Smooth muscle cell (in vitro differentiated cells): ENCODE measurements at regions not wholly inside any gene's neighbourhood (a gene's known extent, or its start where the extent isn't known, plus 50 kb on each side); places are given as distances from the start of the nearest gene placed in this dataset.

Experiments used
- DNase-seq: peaks from one replicate; lab custom pipeline; 2025; ENCODE audit not compliant: unreplicated experiment; lab: John Stamatoyannopoulos, UW
- H2AFZ ChIP-seq: fragments of 200-600 bp; sonication (generic); 2 replicates; pipeline ENCODE4 v1.6.0; 2016; ENCODE audit warnings: antibody characterized with exemption, low read depth, mild to moderate bottlenecking
- H3F3A ChIP-seq: fragments of 200-600 bp; sonication (generic); 2 replicates; pipeline ENCODE4 v1.6.0; 2017; ENCODE audit warnings: antibody characterized with exemption, low read depth
- H3K27ac ChIP-seq: fragments of 200-600 bp; sonication (generic); 2 replicates; pipeline ENCODE4 v1.5.1; 2016; ENCODE audit warnings: low read depth, mild to moderate bottlenecking
- H3K27me3 ChIP-seq: fragments of 200-600 bp; sonication (generic); 2 replicates; pipeline ENCODE4 v1.6.1; 2016; ENCODE audit warnings: low read depth, mild to moderate bottlenecking
- H3K36me3 ChIP-seq: fragments of 200-600 bp; sonication (generic); 2 replicates; pipeline ENCODE4 v1.5.1; 2016; ENCODE audit warnings: low read depth
- H3K4me1 ChIP-seq: fragments of 200-600 bp; sonication (generic); 2 replicates; pipeline ENCODE4 v1.5.1; 2016; ENCODE audit warnings: low read depth
- H3K4me2 ChIP-seq: fragments of 200-600 bp; sonication (generic); 2 replicates; pipeline ENCODE4 v1.6.0; 2016; ENCODE audit warnings: mild to moderate bottlenecking
- H3K4me3 ChIP-seq: fragments of 200-600 bp; sonication (generic); 2 replicates; pipeline ENCODE4 v1.5.1; 2016; ENCODE audit warnings: mild to moderate bottlenecking
- H3K79me2 ChIP-seq: fragments of 200-600 bp; sonication (generic); 2 replicates; pipeline ENCODE4 v1.6.0; 2016; ENCODE audit warnings: low read depth, mild to moderate bottlenecking
- H3K9ac ChIP-seq: fragments of 200-600 bp; sonication (generic); 2 replicates; pipeline ENCODE4 v1.6.0; 2016; ENCODE audit warnings: low read depth
- H3K9me3 ChIP-seq: fragments of 200-600 bp; sonication (generic); replicated peaks from 2 replicates; pipeline ENCODE4 v1.5.1; 2016; ENCODE audit warnings: low read depth
- H4K20me1 ChIP-seq: fragments of 200-600 bp; sonication (generic); 2 replicates; pipeline ENCODE4 v1.6.0; 2016; ENCODE audit warnings: low read depth
- WGBS: methylation state at CpG from one replicate; pipeline ENCODE4 v1.1.7; 2016; ENCODE audit warnings: low lambda C conversion rate; 5-methylcytosine and 5-hydroxymethylcytosine counted together
- TF ChIP-seq, protein P1 (sequence below): fragments of 200-600 bp; sonication (generic); IDR thresholded peaks from 2 replicates; pipeline ENCODE4 v1.5.1; 2017; ENCODE audit warnings: borderline replicate concordance, mild to moderate bottlenecking, antibody characterized with exemption; ENCODE audit not compliant: insufficient read depth, poor library complexity, severe bottlenecking

GRCh38 chr6:98601716-98602115 lies 232.7 kb upstream of the POU3F2 start:
- no peak overlapping the region for H2AFZ ChIP-seq
- TF ChIP-seq, protein P1, sequence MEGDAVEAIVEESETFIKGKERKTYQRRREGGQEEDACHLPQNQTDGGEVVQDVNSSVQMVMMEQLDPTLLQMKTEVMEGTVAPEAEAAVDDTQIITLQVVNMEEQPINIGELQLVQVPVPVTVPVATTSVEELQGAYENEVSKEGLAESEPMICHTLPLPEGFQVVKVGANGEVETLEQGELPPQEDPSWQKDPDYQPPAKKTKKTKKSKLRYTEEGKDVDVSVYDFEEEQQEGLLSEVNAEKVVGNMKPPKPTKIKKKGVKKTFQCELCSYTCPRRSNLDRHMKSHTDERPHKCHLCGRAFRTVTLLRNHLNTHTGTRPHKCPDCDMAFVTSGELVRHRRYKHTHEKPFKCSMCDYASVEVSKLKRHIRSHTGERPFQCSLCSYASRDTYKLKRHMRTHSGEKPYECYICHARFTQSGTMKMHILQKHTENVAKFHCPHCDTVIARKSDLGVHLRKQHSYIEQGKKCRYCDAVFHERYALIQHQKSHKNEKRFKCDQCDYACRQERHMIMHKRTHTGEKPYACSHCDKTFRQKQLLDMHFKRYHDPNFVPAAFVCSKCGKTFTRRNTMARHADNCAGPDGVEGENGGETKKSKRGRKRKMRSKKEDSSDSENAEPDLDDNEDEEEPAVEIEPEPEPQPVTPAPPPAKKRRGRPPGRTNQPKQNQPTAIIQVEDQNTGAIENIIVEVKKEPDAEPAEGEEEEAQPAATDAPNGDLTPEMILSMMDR = no peak
- no peaks in the 10 kb centered on the region for H3K36me3 ChIP-seq
- no peak overlapping the region for H3K4me2 ChIP-seq
- no peaks in the 10 kb centered on the region for H4K20me1 ChIP-seq
- H3K4me3 ChIP-seq = no peak overlapping the region
- H3K79me2 ChIP-seq = no peaks in the 10 kb centered on the region
- no peaks in the 10 kb centered on the region for H3K27me3 ChIP-seq
- H3K9ac ChIP-seq = no peak overlapping the region
- peaks cover 17% of the 10 kb centered on the region for H3K4me1 ChIP-seq
- DNase-seq = no peak
- 91% methylated on average over 5 of the region's 5 CpGs for WGBS
- H3F3A ChIP-seq = no peaks in the 10 kb centered on the region
- H3K27ac ChIP-seq = no peak overlapping the region
- no peaks in the 10 kb centered on the region for H3K9me3 ChIP-seq

- WGBS = 79% methylated on average over 1 of the region's 1 CpG
These were observed 228.7 kb upstream of the POU3F2 start for GRCh38 chr6:98605705-98606104.

GRCh38 chr6:98627129-98627775 lies 207.1 kb upstream of the POU3F2 start:
- Histone ChIP-seq H3K4me1 (peaks cover 12% of the 10 kb centered on the region), H3K79me2 (no peaks in the 10 kb centered on the region), H3K9ac (no peak overlapping the region), H3K27me3 (no peaks in the 10 kb centered on the region), H3K36me3 (no peaks in the 10 kb centered on the region), H2AFZ (no peak overlapping the region), H4K20me1 (no peaks in the 10 kb centered on the region), H3K27ac (no peak overlapping the region), H3K4me3 (no peak overlapping the region), H3F3A (no peaks in the 10 kb centered on the region), H3K9me3 (no peaks in the 10 kb centered on the region), H3K4me2 (no peak overlapping the region)
- TF ChIP-seq, protein P1 = no peak
- DNase-seq = no peak
- WGBS = 74% methylated on average over 4 of the region's 4 CpGs

More at GRCh38 chr6:98605705-98606104, 228.7 kb upstream of the POU3F2 start:
- H4K20me1 ChIP-seq = no peaks in the 10 kb centered on the region
- no peak for DNase-seq
- no peak overlapping the region for H3K9ac ChIP-seq
- no peaks in the 10 kb centered on the region for H3F3A ChIP-seq
- no peaks in the 10 kb centered on the region for H3K36me3 ChIP-seq
- H2AFZ ChIP-seq = no peak overlapping the region
- H3K4me2 ChIP-seq = no peak overlapping the region
- H3K27me3 ChIP-seq = no peaks in the 10 kb centered on the region
- no peak overlapping the region for H3K4me3 ChIP-seq
- no peak overlapping the region for H3K27ac ChIP-seq
- H3K9me3 ChIP-seq = no peaks in the 10 kb centered on the region
- H3K79me2 ChIP-seq = no peaks in the 10 kb centered on the region
- TF ChIP-seq, protein P1 = no peak
- peaks cover 17% of the 10 kb centered on the region for H3K4me1 ChIP-seq

- Histone ChIP-seq H4K20me1 (no peaks in the 10 kb centered on the region), H3K4me2 (no peak overlapping the region), H3K79me2 (no peaks in the 10 kb centered on the region), H3K9ac (no peak overlapping the region), H3K27ac (no peak overlapping the region), H3K9me3 (no peaks in the 10 kb centered on the region), H3F3A (no peaks in the 10 kb centered on the region), H2AFZ (no peak overlapping the region), H3K4me3 (no peak overlapping the region), H3K36me3 (no peaks in the 10 kb centered on the region), H3K4me1 (peaks cover 47% of the 10 kb centered on the region), H3K27me3 (no peaks in the 10 kb centered on the region)
- no peak for DNase-seq
- TF ChIP-seq, protein P1 = no peak
These were observed 200.5 kb upstream of the POU3F2 start for GRCh38 chr6:98633886-98634285.
